Ramos (cell line): ENCODE measurements at regions not wholly inside any gene's neighbourhood (a gene's known extent, or its start where the extent isn't known, plus 50 kb on each side); places are given as distances from the start of the nearest gene placed in this dataset.
"Not testable (repeated sequence)": the region's sequence is repeated elsewhere in the genome, so short reads cannot be mapped to it uniquely, and the experiment has no call there.

Experiments
- in situ Hi-C: fragments of 300-500 bp; cut with MboI; formaldehyde crosslinking; loops from one replicate; pipeline ENCODE4 v1.14.3; 2022; ENCODE audit warnings: low sequenced_read_pairs; ENCODE audit not compliant: unreplicated experiment

DNA sequence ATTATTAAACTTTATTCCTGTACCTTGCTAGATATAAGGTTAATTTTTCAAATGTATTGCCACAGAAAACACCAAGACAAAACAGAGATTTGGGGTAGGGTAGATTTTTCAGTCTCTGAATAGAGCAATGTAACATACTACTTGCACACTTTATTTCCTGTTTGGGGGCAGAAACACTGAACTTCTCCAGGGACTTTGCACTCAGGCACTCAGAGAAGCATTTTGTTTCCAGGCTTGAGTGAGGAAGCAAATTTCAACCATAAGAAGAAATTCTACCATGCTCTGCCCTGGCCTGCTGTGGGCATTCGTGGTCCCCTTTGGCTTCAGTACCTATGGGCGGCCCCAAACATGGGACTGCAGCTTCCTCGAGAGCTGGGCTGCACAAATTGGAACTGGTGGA lies 399.1 kb downstream of the DAD1 start:
- in situ Hi-C loops = no loop called here

- in situ Hi-C loops = no loop called here
Observed at GRCh38 chr14:22188318-22188717, 400.7 kb downstream of the DAD1 start.

GRCh38 chr14:22185789-22186188 lies 403.2 kb downstream of the DAD1 start:
- in situ Hi-C loops = no loop called here

DNA sequence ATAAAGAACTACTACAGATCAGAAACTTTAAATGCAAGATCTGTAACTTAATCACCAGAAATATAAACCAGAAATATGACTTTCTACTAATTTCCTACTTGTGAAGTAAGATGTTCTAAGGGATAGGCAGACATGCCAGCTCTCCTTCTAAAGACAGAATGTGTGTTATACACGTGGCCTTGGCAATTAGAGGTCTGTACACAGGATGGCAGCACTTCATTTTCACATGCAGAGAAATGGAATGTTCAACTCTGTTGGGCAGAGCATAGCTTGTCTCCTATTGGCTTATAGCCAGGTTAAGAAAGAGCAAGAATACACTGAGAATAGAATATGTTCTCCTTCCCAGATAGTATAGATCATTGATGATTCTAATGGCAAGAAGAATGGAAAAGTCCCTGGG lies 403.8 kb downstream of the DAD1 start:
- in situ Hi-C loops = no loop called here

DNA sequence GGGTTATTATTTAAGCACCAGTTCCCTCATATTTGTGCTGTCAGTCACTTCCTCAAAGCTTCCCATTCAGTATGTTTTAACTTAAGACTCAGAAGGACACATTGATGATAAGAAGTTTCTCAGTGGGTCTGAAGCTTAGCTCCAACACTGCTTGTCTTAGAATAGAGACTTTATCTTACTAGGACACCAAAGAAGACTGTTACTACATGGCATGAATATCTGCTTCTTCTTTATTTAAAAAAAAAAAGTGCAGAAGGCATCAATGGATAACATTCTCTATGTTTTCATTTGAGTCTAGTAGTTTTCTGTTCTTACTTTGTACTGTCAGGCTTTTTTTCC lies 404.2 kb downstream of the DAD1 start:
- in situ Hi-C loops = no loop called here

GRCh38 chr14:22184157-22184829 lies 404.7 kb downstream of the DAD1 start:
- in situ Hi-C loops = no loop called here

GRCh38 chr14:22180045-22180444 lies 409.0 kb downstream of the DAD1 start:
- in situ Hi-C loops = no loop called here

GRCh38 chr14:22179190-22179589 lies 409.8 kb downstream of the DAD1 start:
- in situ Hi-C loops = no loop called here

- in situ Hi-C loops = no loop called here
Observed at GRCh38 chr14:22178333-22178839, 410.6 kb downstream of the DAD1 start.

DNA sequence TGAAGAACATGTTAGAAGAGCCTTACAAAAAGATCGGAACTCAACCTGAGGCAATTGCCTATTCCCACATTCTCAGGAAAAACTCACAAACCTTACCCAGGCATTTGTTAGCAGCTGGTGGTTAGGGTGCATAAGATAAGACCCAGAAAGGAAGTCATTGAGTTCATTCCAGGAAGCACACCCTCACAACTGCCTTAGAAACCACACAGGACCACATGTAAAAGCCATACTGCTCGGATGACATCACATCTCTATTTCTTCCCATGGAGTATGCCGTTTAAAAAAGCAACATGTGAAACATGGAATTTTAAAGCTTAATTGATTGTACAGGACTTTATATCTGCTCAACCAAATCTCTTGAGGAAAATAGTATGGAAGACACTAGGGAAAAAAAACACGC lies 411.2 kb downstream of the DAD1 start:
- in situ Hi-C loops = no loop called here

- in situ Hi-C loops = no loop called here
Observed at GRCh38 chr14:22176957-22177356, 412.1 kb downstream of the DAD1 start.

DNA sequence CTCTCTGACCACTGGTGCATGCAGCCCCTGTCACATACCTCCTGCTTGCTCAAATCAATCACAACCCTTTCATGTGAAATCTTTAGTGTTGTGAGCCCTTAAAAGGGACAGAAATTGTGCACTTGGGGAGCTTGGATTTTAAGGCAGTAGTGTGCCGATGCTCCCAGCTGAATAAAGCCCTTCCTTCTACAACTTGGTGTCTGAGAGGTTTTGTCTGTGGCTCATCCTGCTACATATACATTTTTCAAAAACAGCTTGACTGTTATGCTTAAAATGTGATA lies 413.8 kb downstream of the DAD1 start:
- in situ Hi-C loops = not testable (repeated sequence)

DNA sequence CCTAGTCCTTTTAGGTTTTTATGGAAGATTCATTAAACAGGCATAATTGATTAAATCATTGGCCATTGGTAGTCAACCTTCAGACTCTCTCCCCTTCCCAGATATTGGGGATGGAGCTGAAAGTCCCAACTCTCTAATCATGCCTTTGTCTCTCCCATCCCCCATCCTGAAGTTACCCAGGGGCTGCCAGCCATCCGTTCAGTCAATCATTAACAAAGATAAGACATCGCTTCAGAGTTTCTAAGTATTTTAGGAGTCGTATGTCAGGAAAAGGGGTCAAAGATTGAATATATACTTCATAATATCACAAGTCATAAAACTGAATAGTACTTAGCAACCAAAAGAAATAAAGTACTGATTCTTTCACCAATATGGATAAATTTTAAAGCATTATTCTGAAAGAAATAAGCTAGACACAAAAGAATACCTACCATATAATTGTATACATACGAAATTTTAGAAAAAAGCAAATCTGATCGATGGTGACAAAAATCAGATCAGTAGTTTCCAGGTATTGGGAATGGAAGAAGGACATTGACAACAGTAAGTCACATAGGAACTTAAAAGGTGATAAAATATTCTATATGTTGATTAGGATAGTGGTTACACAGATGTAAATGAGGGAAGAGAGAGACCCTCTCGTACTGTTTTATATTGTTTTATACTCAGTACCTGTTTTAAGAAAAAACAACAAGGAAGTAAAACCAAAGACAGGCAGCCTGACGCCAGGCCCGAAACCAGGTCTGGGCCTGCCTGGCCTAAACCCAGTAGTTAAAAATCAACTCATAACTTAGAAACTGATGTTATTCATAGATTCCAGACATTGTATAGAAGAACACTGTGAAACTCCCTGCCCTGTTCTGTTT lies 414.4 kb downstream of the DAD1 start:
- in situ Hi-C loops = no loop called here

DNA sequence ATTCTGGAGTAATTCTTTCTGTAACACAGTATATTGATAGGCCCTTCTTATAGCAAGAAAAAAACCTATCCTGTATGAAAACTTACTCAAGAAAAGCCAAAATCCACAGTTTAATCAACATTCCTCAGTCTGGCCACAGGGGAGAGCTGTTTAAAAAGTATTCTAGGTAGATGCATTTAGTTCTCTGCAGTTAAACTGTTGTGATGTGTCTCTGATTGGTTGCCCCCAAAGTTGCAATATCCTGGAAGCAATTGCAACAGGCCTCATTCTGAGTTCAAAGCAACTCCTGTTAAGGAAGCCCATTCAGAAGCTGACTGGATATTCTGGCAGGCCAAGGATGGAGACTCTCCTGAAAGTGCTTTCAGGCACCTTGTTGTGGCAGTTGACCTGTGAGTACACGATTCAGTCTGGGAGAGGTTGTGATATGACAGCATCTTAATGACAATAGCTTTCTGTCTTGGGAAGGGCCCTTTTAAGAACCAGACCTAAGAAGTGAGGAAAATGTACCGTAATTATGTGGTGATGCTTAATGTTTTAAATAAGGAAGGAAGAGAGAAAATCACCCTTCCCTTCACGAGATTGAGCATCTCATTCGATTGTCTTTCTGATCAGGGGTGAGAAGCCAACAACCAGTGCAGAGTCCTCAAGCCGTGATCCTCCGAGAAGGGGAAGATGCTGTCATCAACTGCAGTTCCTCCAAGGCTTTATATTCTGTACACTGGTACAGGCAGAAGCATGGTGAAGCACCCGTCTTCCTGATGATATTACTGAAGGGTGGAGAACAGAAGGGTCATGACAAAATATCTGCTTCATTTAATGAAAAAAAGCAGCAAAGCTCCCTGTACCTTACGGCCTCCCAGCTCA lies 420.7 kb downstream of the DAD1 start:
- in situ Hi-C loops = no loop called here

DNA sequence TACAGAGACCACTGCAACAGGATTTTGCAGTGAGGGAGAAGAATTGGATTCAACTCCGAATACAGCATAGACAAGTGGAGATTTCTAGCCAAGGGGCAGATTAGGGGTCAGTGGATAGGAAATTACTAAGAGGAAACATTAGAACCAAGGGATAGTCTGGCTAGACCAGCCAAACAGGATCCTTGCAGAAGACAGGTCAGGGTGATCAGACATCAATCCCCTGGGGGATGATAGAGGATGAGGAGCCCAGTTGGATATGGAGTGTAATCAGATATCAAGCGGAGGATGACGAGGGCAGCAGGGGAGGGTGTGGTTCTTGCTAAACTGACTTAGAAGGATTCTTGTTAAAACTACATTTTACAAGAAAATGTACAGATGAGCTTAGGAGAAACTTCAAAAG lies 424.4 kb downstream of the DAD1 start:
- in situ Hi-C loops = no loop called here

DNA sequence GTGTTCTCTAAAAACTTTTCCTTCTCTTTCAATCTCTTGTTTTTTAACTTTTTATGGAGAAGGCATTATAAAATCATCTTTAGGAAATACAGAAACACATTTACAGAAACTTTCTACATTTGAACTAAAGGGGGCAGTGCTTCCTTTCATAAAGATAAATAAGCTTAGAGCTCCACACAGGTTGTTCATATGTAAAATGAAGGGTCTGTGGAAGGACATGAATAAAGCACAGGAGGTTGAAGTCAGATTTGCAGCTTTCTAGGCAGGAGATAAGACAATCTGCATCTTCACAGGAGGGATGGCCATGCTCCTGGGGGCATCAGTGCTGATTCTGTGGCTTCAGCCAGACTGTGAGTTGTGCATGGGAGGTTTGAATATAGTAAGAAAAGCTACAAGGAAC lies 426.0 kb downstream of the DAD1 start:
- in situ Hi-C loops = no loop called here

DNA sequence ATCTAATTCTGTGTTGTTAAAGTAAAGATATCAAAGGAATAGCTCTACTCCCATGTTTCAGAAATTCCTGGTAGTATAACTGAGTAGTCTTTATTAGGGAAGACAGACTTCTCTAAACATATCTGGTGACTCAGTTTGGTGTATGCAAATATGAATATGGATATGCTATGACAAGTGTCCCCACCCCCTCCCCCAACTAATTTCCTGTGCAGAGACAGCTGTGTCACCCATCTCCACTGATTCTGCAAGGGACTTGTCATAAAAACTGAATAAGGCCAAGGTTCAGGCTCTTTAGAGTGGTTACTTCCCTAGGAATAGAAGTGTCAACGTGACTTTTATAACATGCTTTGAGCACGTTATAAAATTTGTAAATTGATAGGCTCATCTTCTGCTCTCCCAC lies 429.1 kb downstream of the DAD1 start:
- in situ Hi-C loops = no loop called here

GRCh38 chr14:22159099-22159498 lies 429.9 kb downstream of the DAD1 start:
- in situ Hi-C loops = no loop called here

GRCh38 chr14:22158560-22158959 lies 430.5 kb downstream of the DAD1 start:
- in situ Hi-C loops = no loop called here

GRCh38 chr14:22155571-22155970 lies 433.5 kb downstream of the DAD1 start:
- in situ Hi-C loops = no loop called here

DNA sequence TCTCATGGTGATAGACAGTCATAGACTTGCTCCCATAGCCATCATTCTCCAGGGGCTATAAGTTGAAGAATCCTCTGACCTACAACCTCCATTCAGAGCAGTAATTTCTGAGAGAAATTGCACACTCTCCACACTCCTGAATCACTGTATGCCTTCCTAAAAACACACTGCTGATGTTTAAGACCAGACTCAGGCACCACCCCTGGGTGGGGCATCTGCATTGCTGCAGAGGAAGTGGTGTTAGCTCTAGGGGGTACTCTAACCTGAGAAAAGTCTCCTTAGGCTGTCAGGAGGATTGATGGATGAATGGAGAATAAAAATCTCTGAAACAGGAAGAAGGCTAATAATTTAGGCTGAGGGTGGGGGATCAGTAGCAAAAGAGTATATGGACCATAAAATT lies 436.1 kb downstream of the DAD1 start:
- in situ Hi-C loops = no loop called here
